ENCODE measurements at regions not wholly inside any gene's neighbourhood (a gene's known extent, or its start where the extent isn't known, plus 50 kb on each side); places are given as distances from the start of the nearest gene placed in this dataset.

DNA sequence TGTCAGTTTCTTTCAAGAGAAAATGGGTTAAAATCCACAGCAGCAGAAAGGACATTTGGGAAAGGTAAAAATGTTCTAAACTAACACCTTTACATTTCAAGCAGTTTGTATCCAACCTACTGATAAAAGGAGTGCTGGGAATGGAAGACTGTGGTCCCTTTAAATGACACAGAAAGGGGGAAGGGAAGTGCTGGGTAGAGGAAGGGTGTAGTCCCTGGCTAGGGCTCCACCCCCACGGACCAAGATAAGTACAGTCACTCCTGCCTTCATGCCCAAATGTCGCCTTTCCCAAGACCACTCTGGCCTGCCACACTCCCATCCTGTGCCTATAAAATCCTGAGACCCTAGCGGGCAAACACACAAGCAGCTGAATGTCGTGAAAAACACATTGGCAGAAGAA is 350.9 kb upstream of the POU1F1 start:
- TF ChIP-seq CTCF (optimal IDR thresholded peaks at IDR 0.05 in 1 of 3, IDR thresholded peaks at IDR 0.05 in 1 of 3, conservative IDR thresholded peaks at IDR 0.05 in 1 of 3; ENCODE audit: extremely low read depth in 1 of 3, insufficient read depth in 2 of 3, low read length in 3 of 3) = no peak
- no peak for TF ChIP-seq EZH2 (IDR thresholded peaks at IDR 0.05; ENCODE audit: low read length)

All from keratinocyte (primary cell).